ENCODE measurements at regions not wholly inside any gene's neighbourhood (a gene's known extent, or its start where the extent isn't known, plus 50 kb on each side); places are given as distances from the start of the nearest gene placed in this dataset.
"Not testable (repeated sequence)": the region's sequence is repeated elsewhere in the genome, so short reads cannot be mapped to it uniquely, and the experiment has no call there.

DNA sequence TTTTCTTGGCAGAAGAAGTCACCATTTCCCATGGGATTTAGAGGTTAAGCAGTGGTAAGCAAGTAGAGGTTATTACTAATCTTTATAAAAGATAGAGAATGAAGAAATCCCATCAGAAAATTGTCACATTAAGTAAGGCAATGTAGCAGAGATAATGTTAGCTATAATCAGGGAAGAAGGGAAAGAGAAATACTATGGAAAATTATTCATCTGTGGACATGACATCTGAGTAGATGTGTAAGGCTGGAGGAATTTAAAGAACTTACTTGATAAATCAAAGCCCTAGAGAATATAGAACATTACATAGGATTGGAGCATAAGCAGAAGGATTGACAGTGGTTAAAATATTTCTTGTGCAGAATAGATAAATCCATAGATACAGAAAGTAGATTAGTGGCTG, 553.1 kb upstream of the CBLB start:
- no peak for DNase-seq

GRCh38 chr3:106423321-106424225, 554.8 kb upstream of the CBLB start:
- DNase-seq, result no peak

DNA sequence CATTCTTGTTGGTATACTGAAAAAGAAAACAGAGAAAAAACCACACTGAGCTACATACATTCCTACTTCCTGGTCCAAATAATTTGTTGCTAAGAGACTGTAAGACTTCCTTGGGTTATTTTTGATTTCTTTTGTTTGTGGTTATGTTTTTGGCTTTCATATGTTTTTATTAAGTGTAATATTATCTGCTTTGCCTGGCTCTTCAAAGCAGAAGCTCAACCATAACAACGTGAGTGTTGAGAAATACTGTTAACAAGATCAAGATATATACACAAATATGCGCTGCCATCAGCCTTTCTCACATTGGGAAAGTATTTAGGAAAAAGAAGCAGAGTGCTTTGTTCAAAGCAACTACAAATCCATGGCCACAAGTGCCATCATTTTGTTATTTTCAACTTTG, 556.2 kb upstream of the CBLB start:
- DNase-seq, result no peak

DNA sequence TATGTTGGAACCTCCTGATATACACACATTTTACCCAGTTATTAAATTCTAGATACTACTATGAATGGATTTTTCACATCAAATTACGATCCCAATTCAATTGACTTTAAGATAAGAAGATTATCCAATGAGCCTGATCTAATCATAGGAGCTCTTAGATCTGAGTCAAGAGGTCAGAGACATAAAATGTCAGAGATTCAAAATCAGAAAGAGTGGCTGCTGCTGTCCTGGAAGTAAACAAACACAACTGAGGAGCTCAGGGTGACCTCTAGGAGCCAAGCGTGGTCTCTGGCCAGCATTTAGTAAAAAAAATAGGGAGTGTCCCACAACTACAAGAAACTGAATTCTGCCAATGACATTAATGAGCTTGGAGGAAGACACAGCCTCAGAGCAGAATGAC, 557.1 kb upstream of the CBLB start:
- no peak for DNase-seq

- peak; percentile 68 for DNase-seq
Measured at GRCh38 chr3:106428565-106428994, 559.8 kb upstream of the CBLB start.

DNA sequence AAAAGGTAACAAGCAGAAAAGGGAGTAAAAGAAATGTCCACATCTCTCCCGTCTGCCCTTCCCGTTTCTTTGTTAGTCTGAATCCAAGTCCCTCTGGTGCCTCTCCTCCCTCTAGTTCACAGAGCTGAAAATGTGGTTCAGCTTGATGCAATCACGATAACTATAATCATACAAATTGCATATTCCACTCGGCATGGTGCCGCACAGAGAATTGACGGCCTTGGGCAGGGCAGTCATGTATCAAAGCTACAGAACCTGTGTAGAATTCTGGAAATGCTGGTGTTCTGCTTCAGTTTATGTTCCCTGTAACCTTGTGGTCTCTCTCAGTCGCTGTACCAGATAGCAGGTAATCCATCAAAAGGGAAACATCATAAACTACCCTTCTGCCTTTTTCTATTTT, 562.9 kb upstream of the CBLB start:
- DNase-seq, result no peak

- DNase-seq, result no peak
Measured at GRCh38 chr3:106435899-106436453, 567.2 kb upstream of the CBLB start.

- DNase-seq, result no peak
Measured at GRCh38 chr3:106438887-106439286, 570.1 kb upstream of the CBLB start.

DNA sequence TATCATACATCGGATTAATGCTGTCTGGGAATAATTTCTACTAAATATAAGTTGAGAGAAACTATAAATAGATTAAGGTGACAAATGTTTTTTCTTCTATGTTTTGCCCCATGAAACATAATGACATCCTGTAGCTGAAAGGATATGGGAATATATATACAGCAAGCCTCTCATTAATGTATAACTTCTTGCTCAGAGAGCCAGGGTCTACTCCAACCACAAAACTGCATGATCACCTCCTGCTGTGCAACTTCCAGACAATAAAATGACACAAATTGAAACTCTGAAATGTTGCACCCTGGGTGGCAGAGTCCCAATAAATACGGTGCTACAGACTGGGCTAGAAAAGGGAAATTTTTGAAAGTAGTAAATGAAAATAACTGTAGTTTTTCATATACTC, 571.9 kb upstream of the CBLB start:
- no peak for DNase-seq

DNA sequence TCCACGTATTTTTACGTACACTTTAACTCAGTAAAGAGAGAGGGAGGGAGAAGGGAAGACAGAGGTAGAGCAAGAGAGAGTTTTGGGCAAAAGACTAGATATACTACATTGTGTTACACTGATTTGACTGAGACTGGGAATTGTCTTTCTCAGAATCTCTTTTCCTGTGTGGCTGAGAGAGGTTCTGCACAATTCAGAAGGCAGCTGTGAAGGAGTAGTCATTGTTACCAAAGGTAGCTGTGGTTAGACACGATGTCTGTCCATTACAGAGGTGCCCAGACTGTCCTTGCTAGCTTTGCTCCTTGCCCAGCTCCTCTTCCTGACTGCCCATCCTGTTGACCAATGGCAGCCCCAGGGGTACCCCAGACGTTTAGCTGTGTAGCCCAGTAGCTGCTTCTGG, 577.5 kb upstream of the CBLB start:
- DNase-seq, result no peak

DNA sequence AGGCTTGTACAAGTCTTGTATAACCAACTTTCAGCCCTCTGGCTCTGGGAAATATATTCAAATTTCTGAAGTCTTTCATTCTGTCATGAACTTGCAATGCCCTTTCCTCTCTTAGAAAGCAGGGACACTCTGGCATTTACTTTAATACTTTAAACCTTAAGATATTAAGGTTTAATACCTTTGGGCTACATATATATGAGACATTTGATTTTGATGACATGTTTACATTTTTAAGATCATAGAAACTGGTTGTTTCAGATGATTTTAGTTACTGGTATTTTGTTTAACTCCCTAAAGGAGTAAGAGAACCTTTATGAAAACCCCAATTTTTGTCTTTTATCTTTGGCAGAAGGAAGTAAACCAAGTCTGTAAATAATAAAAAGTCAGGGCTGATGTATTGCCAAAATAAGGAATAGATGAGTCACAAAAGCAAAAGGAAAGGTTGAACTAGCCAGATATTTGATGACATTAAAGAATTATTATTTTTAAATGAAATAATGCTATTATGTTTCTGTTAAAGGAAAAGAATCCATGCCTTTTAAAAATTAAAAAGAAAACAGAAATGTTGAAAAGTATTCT, 579.0 kb upstream of the CBLB start:
- DNase-seq, result no peak

DNA sequence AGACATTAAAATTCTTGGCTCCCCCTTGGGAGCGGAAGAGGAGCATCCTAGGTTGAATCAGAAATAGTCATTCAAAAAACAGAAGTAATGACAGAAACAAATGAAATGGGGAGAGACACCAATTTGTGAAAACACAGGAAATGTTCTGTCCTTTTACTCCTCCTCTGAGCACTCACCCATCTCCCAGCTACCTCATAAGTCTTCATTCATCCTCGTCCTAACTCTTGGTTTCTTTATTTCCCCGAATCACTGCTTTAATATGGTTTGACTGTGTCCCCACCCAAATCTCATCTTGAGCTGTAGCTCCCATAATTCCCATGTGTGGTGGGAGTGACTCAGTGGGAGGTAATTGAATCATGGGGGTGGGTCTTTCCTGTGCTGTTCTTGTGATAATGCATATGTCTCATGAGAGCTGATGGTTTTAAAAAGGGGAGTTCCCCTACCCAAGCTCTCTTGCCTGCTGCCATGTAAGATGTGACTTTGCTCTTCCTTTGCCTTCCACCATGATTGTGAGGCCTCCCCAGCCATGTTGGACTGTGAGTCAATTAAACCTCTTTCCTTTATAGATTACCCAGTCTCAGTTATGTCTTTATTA, 579.7 kb upstream of the CBLB start:
- not testable (repeated sequence) for DNase-seq

GRCh38 chr3:106452096-106452495, 583.3 kb upstream of the CBLB start:
- no peak for DNase-seq

DNA sequence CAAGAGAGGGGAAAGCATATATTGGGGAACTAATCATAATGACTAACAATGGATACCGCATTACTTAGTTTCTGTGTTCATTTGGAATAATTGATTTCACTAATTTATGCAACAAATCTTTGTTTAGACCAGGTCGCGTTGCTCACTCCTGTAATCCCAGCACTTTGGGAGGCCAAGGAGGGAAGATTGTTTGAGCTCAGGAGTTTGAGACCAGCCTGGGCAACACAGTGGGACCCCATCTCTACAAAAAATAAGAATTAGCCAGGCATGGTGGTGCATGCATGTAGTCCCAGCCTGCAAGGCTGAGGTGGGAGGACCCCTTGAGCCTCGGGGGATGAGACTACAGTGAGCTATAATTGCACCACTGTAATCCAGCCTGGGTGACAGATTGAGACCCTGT, 585.7 kb upstream of the CBLB start:
- DNase-seq, result no peak

DNA sequence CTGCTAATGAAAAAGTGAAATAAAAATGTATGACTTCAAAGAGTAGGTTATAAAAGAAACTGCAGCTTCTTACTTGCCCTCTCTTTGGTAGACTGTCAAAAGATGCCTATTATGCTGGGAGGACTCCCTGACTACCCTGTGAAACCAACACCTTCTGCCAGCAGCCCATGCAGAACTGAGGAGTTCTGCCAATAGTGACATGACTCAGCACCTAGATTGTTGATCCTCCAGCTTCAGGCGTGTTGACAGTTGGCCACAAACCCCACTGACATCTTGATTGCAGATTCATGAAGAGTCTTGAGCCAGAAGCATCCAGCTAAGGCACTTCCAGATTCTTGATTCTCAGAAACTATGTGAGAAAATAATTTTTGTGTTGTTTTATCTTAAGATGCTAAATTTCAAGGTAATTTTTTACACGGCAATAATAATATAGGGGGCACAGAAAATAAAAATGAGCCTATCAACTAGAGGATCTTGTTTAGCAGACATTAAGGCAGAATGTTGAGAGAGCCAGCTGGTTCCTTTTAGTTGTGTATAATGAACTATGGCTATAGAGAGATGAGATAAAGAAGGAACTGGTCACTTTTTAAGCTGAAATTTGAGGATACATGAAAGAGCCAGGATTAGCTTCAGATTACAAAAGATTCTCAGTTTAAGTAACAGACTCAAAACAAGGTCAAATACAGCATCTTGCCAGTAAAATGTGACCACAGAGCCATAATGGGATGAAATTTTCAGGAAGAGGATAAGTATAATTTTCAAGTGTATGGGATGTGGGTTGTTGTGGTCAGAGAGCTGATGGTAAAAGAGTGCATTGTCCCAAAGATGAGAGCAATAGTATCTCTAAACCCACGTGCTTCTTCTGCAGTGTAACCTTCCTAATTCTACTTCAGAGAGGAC, 588.7 kb upstream of the CBLB start:
- DNase-seq, result no peak

GRCh38 chr3:106458952-106459351, 590.1 kb upstream of the CBLB start:
- DNase-seq, result no peak

DNA sequence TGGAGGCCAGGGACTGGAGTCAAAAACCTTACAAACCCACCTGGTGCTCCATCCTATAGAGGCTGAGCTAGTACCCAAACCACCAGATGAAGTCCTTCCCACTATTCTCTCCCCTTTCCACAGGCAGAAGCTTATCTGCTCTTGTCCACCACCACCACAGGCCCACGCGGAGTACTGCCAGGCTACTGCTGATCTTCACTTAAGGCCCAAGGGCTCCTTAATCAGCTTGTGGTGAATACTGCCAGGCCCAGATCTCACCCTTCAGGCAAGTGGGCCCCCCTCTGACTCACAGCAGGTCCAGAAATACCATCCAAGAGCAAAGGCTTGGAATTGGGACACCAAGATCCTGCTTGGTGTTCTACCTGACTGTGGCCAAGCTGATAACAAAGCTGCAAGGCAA, 598.1 kb upstream of the CBLB start:
- no peak for DNase-seq

- DNase-seq, result no peak
Measured at GRCh38 chr3:106473576-106474475, 605.0 kb upstream of the CBLB start.

DNA sequence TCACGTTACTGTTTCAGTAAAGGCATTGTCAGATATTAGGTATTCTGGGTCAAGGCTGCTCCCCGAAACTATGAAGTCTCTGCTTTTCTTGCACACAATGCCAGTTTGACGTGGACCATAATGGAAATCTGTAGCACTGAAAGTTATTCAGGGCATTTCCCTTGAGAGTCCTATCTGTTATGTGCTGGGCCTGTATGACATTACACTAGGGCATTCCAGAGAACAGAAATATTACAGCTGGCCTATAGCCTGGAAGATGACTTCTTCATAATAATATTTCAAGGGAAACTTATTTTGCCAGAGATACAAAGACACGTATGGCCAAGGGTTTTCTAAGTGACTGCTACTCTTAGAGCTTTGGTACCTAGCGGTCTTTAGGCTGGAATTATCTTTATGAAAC, 613.6 kb upstream of the CBLB start:
- no peak for DNase-seq

DNA sequence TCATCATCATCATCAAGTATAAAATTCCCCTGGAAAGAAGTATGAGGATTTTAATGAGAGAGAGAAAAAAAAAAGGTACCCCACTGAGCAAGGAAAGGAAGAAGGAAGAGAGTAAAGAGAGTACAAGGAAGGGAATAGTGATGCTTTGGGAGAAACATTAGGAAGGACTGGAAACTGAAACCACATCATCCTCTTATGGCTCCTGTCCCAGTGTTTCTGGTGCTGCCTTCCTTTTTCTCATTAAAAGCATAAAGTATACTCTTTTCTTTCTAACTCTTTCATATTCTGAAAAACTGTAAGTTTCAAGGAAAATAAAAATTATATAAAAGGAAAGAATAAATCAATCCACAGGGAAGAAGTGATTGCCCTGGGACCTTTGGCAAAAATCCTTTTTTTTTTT, 616.4 kb upstream of the CBLB start:
- DNase-seq, result no peak

DNA sequence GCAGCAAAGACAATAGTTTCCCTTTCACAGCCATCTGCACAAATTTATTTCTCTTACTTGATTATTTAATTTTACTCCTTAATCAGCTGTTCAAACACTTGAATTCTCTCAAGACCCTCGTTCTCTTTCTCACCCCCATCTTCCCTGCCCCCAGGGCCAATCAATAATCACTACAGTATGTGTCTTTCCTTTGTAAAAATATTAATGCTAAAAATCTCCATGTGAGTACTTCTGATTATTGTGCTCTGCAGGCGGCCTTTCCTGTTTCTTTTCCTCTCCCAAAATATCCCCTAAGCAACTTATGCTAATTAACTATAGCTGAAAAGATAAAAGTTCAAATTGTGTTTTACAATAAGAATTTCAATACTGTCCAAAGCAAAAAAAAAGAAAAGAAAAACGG, 617.0 kb upstream of the CBLB start:
- DNase-seq, result no peak

Measured in islet precursor cell (in vitro differentiated cells).